HG03521 (cell line): ENCODE measurements at regions not wholly inside any gene's neighbourhood (a gene's known extent, or its start where the extent isn't known, plus 50 kb on each side); places are given as distances from the start of the nearest gene placed in this dataset.
"Not testable (repeated sequence)": the region's sequence is repeated elsewhere in the genome, so short reads cannot be mapped to it uniquely, and the experiment has no call there.

Experiments used
- ATAC-seq: cut with Tn5 transposase; IDR thresholded peaks from one replicate; pipeline ENCODE4 v1.9.1; 2021; ENCODE audit warnings: mild to moderate bottlenecking, moderate library complexity; ENCODE audit not compliant: unreplicated experiment

- ATAC-seq: no peak
Measured at GRCh38 chrX:12034741-12035140, 103.5 kb upstream of the FRMPD4 start.

GRCh38 chrX:12042615-12043014 is 95.7 kb upstream of the FRMPD4 start:
- ATAC-seq: no peak

GRCh38 chrX:12052109-12052508 is 86.2 kb upstream of the FRMPD4 start:
- ATAC-seq: no peak

DNA sequence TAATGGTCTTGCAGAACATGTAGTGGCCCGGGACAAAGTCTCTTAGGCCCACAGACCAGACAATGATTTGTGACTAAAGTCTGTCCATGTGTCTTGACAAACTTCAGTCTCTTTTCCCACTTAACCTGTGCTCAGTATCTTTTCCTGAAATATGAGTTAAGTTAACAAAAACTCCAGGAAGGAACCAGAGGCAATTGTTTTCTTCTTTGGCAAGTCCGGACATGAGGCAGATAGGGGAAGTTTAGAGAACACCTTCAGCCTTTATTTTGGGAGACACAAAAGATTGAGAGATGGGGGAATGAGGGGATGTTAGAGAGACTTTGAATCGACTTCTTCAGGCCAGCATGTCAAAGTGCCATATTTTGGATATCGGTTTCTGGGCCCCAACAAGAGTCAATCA is 80.2 kb upstream of the FRMPD4 start:
- ATAC-seq: no peak

DNA sequence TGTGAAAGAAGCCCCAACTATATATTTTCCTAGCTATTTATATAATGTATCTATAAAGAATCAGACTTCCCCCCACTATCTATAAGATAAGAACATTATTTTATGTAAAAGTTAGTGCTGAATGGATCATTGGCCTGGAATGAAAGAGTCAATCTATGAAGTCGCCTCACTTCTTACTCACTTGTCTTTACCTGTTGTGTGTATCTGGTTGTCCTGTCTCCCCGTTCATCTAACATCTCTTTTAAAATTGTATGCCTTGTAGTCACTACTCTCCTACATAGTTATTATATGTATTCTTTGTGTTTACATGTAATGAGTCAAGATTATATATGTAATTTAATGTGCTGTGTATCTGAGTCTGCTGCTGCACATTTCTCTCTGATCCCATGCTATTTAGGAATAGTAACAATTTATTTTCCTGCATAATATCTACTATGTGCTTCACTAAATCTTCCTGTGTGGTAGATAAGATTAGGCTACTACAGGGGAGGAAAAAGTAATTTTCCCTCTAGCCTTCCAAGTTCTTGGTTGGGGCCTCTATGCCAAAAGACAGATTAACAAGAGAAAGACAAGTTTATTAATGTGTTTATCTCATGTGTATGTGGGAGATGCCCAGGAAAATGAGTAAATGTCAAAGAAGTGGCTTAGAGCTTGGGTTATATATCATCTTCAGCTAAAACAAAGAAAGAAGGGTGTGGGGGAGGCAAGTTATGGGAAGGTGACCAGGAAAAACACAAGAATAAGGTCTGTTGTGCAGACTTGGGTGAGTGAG is 77.6 kb upstream of the FRMPD4 start:
- ATAC-seq: no peak

- no peak for ATAC-seq
Measured at GRCh38 chrX:12065251-12065650, 73.0 kb upstream of the FRMPD4 start.

DNA sequence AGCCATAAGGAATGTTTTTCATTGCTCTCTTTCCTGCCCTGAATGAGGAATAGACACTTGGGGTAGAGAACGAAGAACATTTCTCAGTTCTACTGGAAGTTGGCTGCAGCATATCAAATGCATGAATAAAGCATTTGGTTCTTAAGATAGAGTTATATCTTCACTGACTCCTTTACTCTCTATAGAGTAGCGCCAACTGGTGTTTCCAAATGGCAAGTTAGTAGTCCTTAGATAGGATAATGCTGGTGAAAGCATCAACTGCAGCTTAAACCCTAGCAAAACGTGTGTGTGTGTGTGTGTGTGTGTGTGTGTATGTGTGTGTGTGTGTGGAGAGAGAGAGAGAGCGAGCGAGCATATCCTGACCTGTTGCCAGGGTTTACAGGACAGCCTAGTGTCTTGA is 62.2 kb upstream of the FRMPD4 start:
- no peak for ATAC-seq

DNA sequence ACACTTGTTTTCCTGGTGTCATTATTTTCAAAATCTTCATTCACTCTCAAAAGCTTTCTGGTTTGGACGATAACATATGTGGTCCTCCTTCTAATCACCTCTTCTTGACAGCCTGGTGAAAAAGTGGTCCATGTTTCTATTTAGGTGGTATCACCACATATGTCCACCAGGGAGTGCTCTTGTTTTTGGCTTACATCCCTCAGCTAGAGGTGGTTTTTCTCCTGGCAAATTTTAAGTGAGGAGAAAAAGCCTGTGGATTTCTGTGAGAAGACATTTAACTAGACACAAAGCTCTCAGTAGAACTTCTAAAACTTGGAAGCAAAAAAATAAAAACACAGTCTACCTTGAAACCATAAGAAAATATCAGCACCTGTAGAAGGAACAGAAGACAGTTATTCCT is 58.0 kb upstream of the FRMPD4 start:
- ATAC-seq: no peak

DNA sequence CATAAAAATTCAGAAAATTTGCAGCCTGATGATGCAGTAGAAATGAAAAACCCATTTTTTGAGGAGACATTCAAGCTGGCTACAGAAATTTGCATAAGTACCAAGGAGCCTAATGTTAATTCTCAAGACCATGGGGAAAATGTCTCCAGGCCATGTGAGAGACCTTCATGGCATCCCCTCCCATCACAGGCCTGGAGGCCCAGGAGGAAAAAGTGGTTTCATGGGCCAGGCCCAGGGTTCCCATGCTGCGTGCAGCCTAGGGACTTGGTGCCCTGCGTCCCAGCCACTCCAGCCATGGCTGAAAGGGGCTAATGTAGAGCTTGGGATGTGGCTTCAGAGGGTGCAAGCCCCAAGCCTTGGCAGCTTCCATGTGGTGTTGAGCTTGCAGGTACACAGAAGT is 55.3 kb upstream of the FRMPD4 start:
- not testable (repeated sequence) for ATAC-seq
